IPS-15b (cell line): ENCODE measurements at regions not wholly inside any gene's neighbourhood (a gene's known extent, or its start where the extent isn't known, plus 50 kb on each side); places are given as distances from the start of the nearest gene placed in this dataset.
"Not testable (repeated sequence)": the region's sequence is repeated elsewhere in the genome, so short reads cannot be mapped to it uniquely, and the experiment has no call there.

ENCODE experiments used
- H3K27me3 ChIP-seq: one replicate; pipeline ENCODE4 v1.6.1; 2013; ENCODE audit warnings: low read length; ENCODE audit not compliant: control insufficient read depth, insufficient read depth
- H3K36me3 ChIP-seq: one replicate; pipeline ENCODE4 v1.6.1; 2013; ENCODE audit warnings: low read length; ENCODE audit not compliant: control insufficient read depth, insufficient read depth
- H3K4me1 ChIP-seq: one replicate; pipeline ENCODE4 v1.6.1; 2013; ENCODE audit warnings: mild to moderate bottlenecking, low read length; ENCODE audit not compliant: control insufficient read depth, insufficient read depth
- H3K4me3 ChIP-seq: one replicate; pipeline ENCODE4 v1.5.1; 2013; ENCODE audit warnings: low read depth, low read length
- H3K9ac ChIP-seq: one replicate; pipeline ENCODE4 v1.6.1; 2013; ENCODE audit warnings: low read depth, mild to moderate bottlenecking, low read length
- H3K9me3 ChIP-seq: one replicate; pipeline ENCODE4 v1.6.1; 2013; ENCODE audit warnings: mild to moderate bottlenecking, low read length; ENCODE audit not compliant: control insufficient read depth, insufficient read depth

GRCh38 chr17:71500761-71501555 is 619.9 kb upstream of the SOX9 start:
- Histone ChIP-seq H3K4me1 (no peaks in the 10 kb centered on the region), H3K9ac (no peak overlapping the region), H3K36me3 (no peaks in the 10 kb centered on the region), H3K9me3 (no peaks in the 10 kb centered on the region), H3K4me3 (no peak overlapping the region), H3K27me3 (no peaks in the 10 kb centered on the region)

GRCh38 chr17:71501711-71502110 is 619.1 kb upstream of the SOX9 start:
- H3K9ac ChIP-seq = no peak overlapping the region
- no peaks in the 10 kb centered on the region for H3K27me3 ChIP-seq
- no peaks in the 10 kb centered on the region for H3K4me1 ChIP-seq
- no peak overlapping the region for H3K4me3 ChIP-seq
- no peaks in the 10 kb centered on the region for H3K36me3 ChIP-seq
- no peaks in the 10 kb centered on the region for H3K9me3 ChIP-seq

GRCh38 chr17:71502443-71502842 is 618.4 kb upstream of the SOX9 start:
- Histone ChIP-seq H3K27me3 (no peaks in the 10 kb centered on the region), H3K4me3 (no peak overlapping the region), H3K36me3 (no peaks in the 10 kb centered on the region), H3K4me1 (no peaks in the 10 kb centered on the region), H3K9ac (no peak overlapping the region), H3K9me3 (no peaks in the 10 kb centered on the region)

- Histone ChIP-seq H3K9ac (no peak overlapping the region), H3K4me1 (no peaks in the 10 kb centered on the region), H3K4me3 (no peak overlapping the region), H3K9me3 (no peaks in the 10 kb centered on the region), H3K36me3 (no peaks in the 10 kb centered on the region), H3K27me3 (no peaks in the 10 kb centered on the region)
Observed at GRCh38 chr17:71503710-71504465, 616.9 kb upstream of the SOX9 start.

GRCh38 chr17:71505200-71505599 is 615.6 kb upstream of the SOX9 start:
- Histone ChIP-seq H3K36me3 (no peaks in the 10 kb centered on the region), H3K4me1 (no peaks in the 10 kb centered on the region), H3K9ac (no peak overlapping the region), H3K4me3 (no peak overlapping the region), H3K27me3 (no peaks in the 10 kb centered on the region), H3K9me3 (no peaks in the 10 kb centered on the region)

GRCh38 chr17:71505981-71506380 is 614.8 kb upstream of the SOX9 start:
- H3K27me3 ChIP-seq = no peaks in the 10 kb centered on the region
- no peak overlapping the region for H3K9ac ChIP-seq
- H3K36me3 ChIP-seq = no peaks in the 10 kb centered on the region
- no peak overlapping the region for H3K4me3 ChIP-seq
- no peaks in the 10 kb centered on the region for H3K9me3 ChIP-seq
- H3K4me1 ChIP-seq = no peaks in the 10 kb centered on the region

GRCh38 chr17:71511266-71511995 is 609.4 kb upstream of the SOX9 start:
- H3K4me1 ChIP-seq = no peaks in the 10 kb centered on the region

GRCh38 chr17:71513725-71514124 is 607.1 kb upstream of the SOX9 start:
- not testable (repeated sequence) for H3K36me3 ChIP-seq, H3K4me3 ChIP-seq, H3K9me3 ChIP-seq, H3K9ac ChIP-seq, H3K4me1 ChIP-seq, H3K27me3 ChIP-seq

More at GRCh38 chr17:71511266-71511995, 609.4 kb upstream of the SOX9 start:
- Histone ChIP-seq H3K9me3 (no peaks in the 10 kb centered on the region), H3K36me3 (no peaks in the 10 kb centered on the region), H3K27me3 (no peaks in the 10 kb centered on the region), H3K9ac (no peak overlapping the region), H3K4me3 (no peak overlapping the region)

GRCh38 chr17:71516149-71516548 is 604.7 kb upstream of the SOX9 start:
- Histone ChIP-seq H3K4me3 (no peak overlapping the region), H3K9me3 (no peaks in the 10 kb centered on the region), H3K4me1 (no peaks in the 10 kb centered on the region), H3K36me3 (no peaks in the 10 kb centered on the region), H3K27me3 (no peaks in the 10 kb centered on the region), H3K9ac (no peak overlapping the region)

- Histone ChIP-seq H3K9me3 (no peaks in the 10 kb centered on the region), H3K4me1 (no peaks in the 10 kb centered on the region), H3K36me3 (no peaks in the 10 kb centered on the region), H3K27me3 (no peaks in the 10 kb centered on the region), H3K4me3 (no peak overlapping the region), H3K9ac (no peak overlapping the region)
Observed at GRCh38 chr17:71519285-71519684, 601.5 kb upstream of the SOX9 start.

- Histone ChIP-seq H3K9me3 (no peaks in the 10 kb centered on the region), H3K27me3 (no peaks in the 10 kb centered on the region), H3K4me1 (no peaks in the 10 kb centered on the region), H3K36me3 (no peaks in the 10 kb centered on the region), H3K4me3 (no peak overlapping the region), H3K9ac (no peak overlapping the region)
Observed at GRCh38 chr17:71521724-71522123, 599.1 kb upstream of the SOX9 start.
